Neural crest cell (in vitro differentiated cells): ENCODE measurements at regions not wholly inside any gene's neighbourhood (a gene's known extent, or its start where the extent isn't known, plus 50 kb on each side); places are given as distances from the start of the nearest gene placed in this dataset.
A peak's percentile ranks its signal among the peaks of the same experiment; 100 is the strongest.

ENCODE experiments used
- DNase-seq: peaks from one replicate; pipeline ENCODE4 v3.0.0; 2021; ENCODE audit warnings: low read depth, mixed read lengths, low spot score
- H3K27ac Mint-ChIP-seq: one replicate; pipeline ENCODE4 v1.8.0; 2021; ENCODE audit warnings: mild to moderate bottlenecking, mixed read lengths; ENCODE audit not compliant: unreplicated experiment
- H3K27me3 Mint-ChIP-seq: 2 replicates; pipeline ENCODE4 v1.8.0; 2021; ENCODE audit warnings: low read depth, mild to moderate bottlenecking, mixed read lengths
- H3K36me3 Mint-ChIP-seq: 2 replicates; pipeline ENCODE4 v1.8.0; 2021; ENCODE audit warnings: low read depth, mild to moderate bottlenecking, mixed read lengths
- H3K4me1 Mint-ChIP-seq: 2 replicates; pipeline ENCODE4 v1.8.0; 2021; ENCODE audit warnings: mixed read lengths
- H3K4me3 Mint-ChIP-seq: one replicate; pipeline ENCODE4 v1.8.0; 2021; ENCODE audit warnings: mild to moderate bottlenecking, mixed read lengths
- H3K9me3 Mint-ChIP-seq: 2 replicates; pipeline ENCODE4 v1.8.0; 2021; ENCODE audit warnings: mixed read lengths
- TF ChIP-seq, protein P1 (sequence below): fragments of 200-600 bp; sonication (generic); conservative IDR thresholded peaks from 2 replicates; pipeline ENCODE4 v1.5.0; 2021; ENCODE audit warnings: antibody characterized with exemption, mild to moderate bottlenecking

- Mint-ChIP-seq H3K9me3 (peaks cover 2% of the 10 kb centered on the region), H3K27ac (no peak overlapping the region), H3K4me1 (peaks cover 13% of the 10 kb centered on the region), H3K27me3 (no peaks in the 10 kb centered on the region), H3K4me3 (no peak overlapping the region), H3K36me3 (peaks cover 4% of the 10 kb centered on the region)
- no peak for DNase-seq
- TF ChIP-seq, protein P1, sequence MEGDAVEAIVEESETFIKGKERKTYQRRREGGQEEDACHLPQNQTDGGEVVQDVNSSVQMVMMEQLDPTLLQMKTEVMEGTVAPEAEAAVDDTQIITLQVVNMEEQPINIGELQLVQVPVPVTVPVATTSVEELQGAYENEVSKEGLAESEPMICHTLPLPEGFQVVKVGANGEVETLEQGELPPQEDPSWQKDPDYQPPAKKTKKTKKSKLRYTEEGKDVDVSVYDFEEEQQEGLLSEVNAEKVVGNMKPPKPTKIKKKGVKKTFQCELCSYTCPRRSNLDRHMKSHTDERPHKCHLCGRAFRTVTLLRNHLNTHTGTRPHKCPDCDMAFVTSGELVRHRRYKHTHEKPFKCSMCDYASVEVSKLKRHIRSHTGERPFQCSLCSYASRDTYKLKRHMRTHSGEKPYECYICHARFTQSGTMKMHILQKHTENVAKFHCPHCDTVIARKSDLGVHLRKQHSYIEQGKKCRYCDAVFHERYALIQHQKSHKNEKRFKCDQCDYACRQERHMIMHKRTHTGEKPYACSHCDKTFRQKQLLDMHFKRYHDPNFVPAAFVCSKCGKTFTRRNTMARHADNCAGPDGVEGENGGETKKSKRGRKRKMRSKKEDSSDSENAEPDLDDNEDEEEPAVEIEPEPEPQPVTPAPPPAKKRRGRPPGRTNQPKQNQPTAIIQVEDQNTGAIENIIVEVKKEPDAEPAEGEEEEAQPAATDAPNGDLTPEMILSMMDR: no peak
Observed at GRCh38 chr15:58298879-58299850, 132.6 kb upstream of the LIPC start.

DNA sequence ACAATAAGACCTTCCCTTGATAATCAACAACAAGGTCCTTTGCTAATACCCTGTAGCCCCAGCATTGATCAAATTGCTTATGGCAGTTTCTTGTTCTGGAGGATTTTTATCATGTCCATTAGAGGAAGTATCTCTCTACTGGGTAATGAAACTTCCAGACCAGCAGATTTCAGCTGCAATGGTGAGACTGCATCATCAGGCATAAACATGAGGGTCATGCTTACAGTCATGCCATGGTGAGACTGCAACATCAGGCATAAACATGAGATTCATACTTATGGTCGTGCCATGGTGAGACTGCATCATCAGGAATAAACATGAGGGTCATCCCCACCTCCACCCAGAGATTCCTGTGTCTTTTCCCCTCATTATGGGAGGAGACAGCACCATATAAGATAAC lies 129.0 kb upstream of the LIPC start:
- Mint-ChIP-seq H3K4me1 (peaks cover 24% of the 10 kb centered on the region), H3K9me3 (peaks cover 4% of the 10 kb centered on the region), H3K27ac (no peak overlapping the region), H3K36me3 (no peaks in the 10 kb centered on the region), H3K4me3 (no peak overlapping the region), H3K27me3 (no peaks in the 10 kb centered on the region)
- TF ChIP-seq, protein P1: no peak
- DNase-seq: no peak

- no peak for DNase-seq
- Mint-ChIP-seq H3K4me1 (peaks cover 28% of the 10 kb centered on the region), H3K9me3 (peaks cover 4% of the 10 kb centered on the region), H3K36me3 (no peaks in the 10 kb centered on the region), H3K4me3 (no peak overlapping the region), H3K27ac (no peak overlapping the region), H3K27me3 (no peaks in the 10 kb centered on the region)
- TF ChIP-seq, protein P1: no peak
Observed at GRCh38 chr15:58303236-58303635, 128.6 kb upstream of the LIPC start.

DNA sequence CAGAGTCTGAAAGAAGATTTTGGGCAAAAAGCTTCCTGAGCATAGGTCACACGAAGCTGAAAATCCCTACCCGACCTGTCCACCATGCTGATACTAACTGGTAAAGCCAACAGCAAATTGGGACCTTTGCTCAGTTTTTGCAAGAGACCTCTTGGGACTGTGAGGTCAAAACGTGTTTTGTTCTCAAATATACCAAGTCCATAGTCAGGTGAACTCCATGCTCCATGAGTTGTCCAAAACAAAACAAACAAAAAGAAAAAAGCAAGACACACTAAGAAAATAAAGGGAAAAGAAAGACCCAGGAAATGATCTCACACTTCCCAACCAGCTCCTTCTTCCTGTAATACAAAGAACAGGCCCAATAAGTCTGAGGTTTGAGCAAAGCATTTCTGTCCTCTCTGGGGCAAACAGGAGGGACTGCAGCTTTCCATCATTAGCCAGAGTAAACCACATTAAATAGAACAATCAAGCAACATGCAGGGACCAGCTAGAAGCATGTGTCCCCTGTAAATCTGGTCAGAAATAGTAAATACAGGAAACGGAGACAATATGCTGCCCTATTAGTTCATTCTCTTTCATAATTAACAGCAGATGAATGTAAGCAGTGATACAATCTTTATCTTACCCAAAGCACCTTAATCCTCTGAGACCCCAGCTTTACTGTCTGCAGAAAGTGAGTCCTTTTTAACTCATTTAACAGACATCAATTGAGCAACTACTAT lies 125.0 kb upstream of the LIPC start:
- no peak for DNase-seq
- TF ChIP-seq, protein P1: no peak
- H3K36me3 Mint-ChIP-seq: no peaks in the 10 kb centered on the region
- peaks cover 9% of the 10 kb centered on the region for H3K9me3 Mint-ChIP-seq
- H3K4me1 Mint-ChIP-seq: peaks cover 36% of the 10 kb centered on the region
- no peak overlapping the region for H3K4me3 Mint-ChIP-seq
- H3K27ac Mint-ChIP-seq: no peak overlapping the region
- H3K27me3 Mint-ChIP-seq: no peaks in the 10 kb centered on the region

GRCh38 chr15:58307313-58307961 lies 124.4 kb upstream of the LIPC start:
- DNase-seq: no peak
- Mint-ChIP-seq H3K4me1 (peaks cover 36% of the 10 kb centered on the region), H3K36me3 (no peaks in the 10 kb centered on the region), H3K27ac (no peak overlapping the region), H3K9me3 (peaks cover 9% of the 10 kb centered on the region), H3K4me3 (peak overlapping the region; percentile 6), H3K27me3 (no peaks in the 10 kb centered on the region)
- TF ChIP-seq, protein P1: no peak
